Heart left ventricle (tissue), 16 donors: ENCODE measurements at regions not wholly inside any gene's neighbourhood (a gene's known extent, or its start where the extent isn't known, plus 50 kb on each side); places are given as distances from the start of the nearest gene placed in this dataset.

ENCODE experiments used
- ATAC-seq, 4 donors: fragments of 200-7000 bp; cut with Tn5 transposase; one replicate each; pipeline ENCODE4 v1.9.1; 2020 to 2022; ENCODE audit warnings: moderate library complexity in 4 of 4, mild to moderate bottlenecking in 3 of 4, moderate number of reproducible peaks in 1 of 4
- DNase-seq, 5 donors: peaks; one replicate each; pipeline ENCODE4 v3.0.0-alpha.2; 2020
- H3K27ac ChIP-seq, 12 donors: fragments of 200-600 bp; sonication (generic) in 4 of 12; one replicate each; pipeline versions ENCODE4 v1.5.0 to v1.8.0; 2016 to 2022; ENCODE audit warnings: mild to moderate bottlenecking in 2 of 12
- H3K27me3 ChIP-seq, 9 donors: fragments of 200-600 bp; sonication (generic) in 2 of 9; one replicate each; pipeline versions ENCODE4 v1.5.1 to v1.8.0; 2016 to 2022; ENCODE audit warnings: mild to moderate bottlenecking in 3 of 9
- H3K36me3 ChIP-seq, 9 donors: fragments of 200-600 bp; sonication (generic) in 2 of 9; one replicate each; pipeline versions ENCODE4 v1.5.0 to v1.8.0; 2018 to 2022; ENCODE audit warnings: mild to moderate bottlenecking in 2 of 9
- H3K4me1 ChIP-seq, 12 donors: fragments of 200-600 bp; sonication (generic) in 4 of 12; one replicate each; pipeline versions ENCODE4 v1.5.0 to v1.8.0; 2016 to 2022; ENCODE audit warnings: mild to moderate bottlenecking in 3 of 12
- H3K4me3 ChIP-seq, 12 donors: fragments of 200-600 bp; sonication (generic) in 4 of 12; one replicate each; pipeline versions ENCODE4 v1.5.0 to v1.8.0; 2017 to 2022; ENCODE audit warnings: mild to moderate bottlenecking in 9 of 12, moderate library complexity in 4 of 12
- H3K9me3 ChIP-seq, 12 donors: fragments of 200-600 bp; sonication (generic) in 4 of 12; one replicate each; pipeline versions ENCODE4 v1.5.0 to v1.8.0; 2016 to 2022; ENCODE audit warnings: mild to moderate bottlenecking in 1 of 12
- CTCF ChIP-seq, 12 donors: fragments of 200-600 bp; sonication (generic) in 4 of 12; IDR thresholded peaks; one replicate each; pipeline versions ENCODE4 v1.5.0 to v1.8.0; 2018 to 2022; ENCODE audit warnings: antibody characterized with exemption in 12 of 12, mild to moderate bottlenecking in 5 of 12
- POLR2A ChIP-seq, 2 donors: fragments of 450-650 bp; IDR thresholded peaks; one replicate each; pipeline ENCODE4 v1.6.1; 2017; ENCODE audit warnings: antibody characterized with exemption in 2 of 2, mild to moderate bottlenecking in 2 of 2, moderate library complexity in 2 of 2
- WGBS, 4 donors: extraction: QIAGEN DNeasy Blood & Tissue Kit in 2 of 4; methylation state at CpG; one replicate each; pipeline versions ENCODE4 v1.1.5 to v1.1.7; 2013 to 2018; 5-methylcytosine and 5-hydroxymethylcytosine counted together
- intact Hi-C, 10 donors: fragments of 100-400 bp; cut with DNase I; formaldehyde crosslinking; loops; one replicate each; pipeline versions ENCODE4 v1.11.1 to v1.14.2; 2022
- donor health status: ischemic (EF 13 %, LVEDD 7.1; RV severe dilation, severe dysfunction).
- donor health status: healthy with polysubstance abuse.
- donor health status: DM: no; HTN: yes; CAD: no.
- donor health status: DM: no; HTN: no; CAD: no.
- donor health status: ischemic (EF 25% LVEDD 6.9; RV normal size, moderate dysfunction).
- donor health status: ischemic (EF 25% LVEDD 5.7; RV mildly dilated, moderate dysfunction).
- donor health status: healthy.
- donor health status: DM: yes; HTN: yes; CAD: no.
- donor health status: ischemic (EF 35%, LVEDD 5.7; RV mildly dilated, moderate dysfunction).
- donor health status: nonischemic (EF 11% LVEDD 7.7; RV severe dilation, severe dysfunction).
- donor health status: DM: yes; HTN: yes; CAD: no.
- donor health status: PGD.
- donor health status: ischemic (EF 29% LVEDD 5.4; RV normal size, mild dysfunction).
- donor health status: nonischemic (EF 23%, LVEDD 6.1; RV moderate dilation, normal function).

DNA sequence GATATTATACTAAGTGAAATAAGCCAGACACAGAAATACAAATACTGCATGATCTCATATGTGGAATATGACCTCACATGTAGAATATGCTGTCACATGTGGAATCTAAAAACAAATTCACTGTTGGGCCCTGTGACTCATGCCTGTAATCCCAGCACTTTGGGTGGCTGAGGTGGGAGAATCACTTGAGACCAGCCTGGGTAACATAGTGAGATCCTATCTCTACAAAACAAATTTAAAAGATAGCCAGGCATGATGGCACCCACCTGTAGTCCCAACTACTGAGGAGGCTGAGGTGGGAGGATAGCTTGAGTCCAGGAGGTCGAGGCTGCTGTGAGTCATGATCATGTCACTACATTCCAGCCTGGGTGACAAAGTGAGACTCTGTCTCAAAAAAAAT, 160.3 kb downstream of the PTEN start:
- TF ChIP-seq CTCF (IDR thresholded peaks at IDR 0.05) (no peak), POLR2A (IDR thresholded peaks at IDR 0.05) (no peak)
- intact Hi-C loops = no loop called here
- no peaks in the 10 kb centered on the region for H3K27me3 ChIP-seq
- peaks cover 0 to 2% (median 0%) of the 10 kb centered on the region in 12 donors for H3K9me3 ChIP-seq
- DNase-seq (no peak), ATAC-seq (no peak)
- no peak overlapping the region for H3K27ac ChIP-seq
- peaks cover 0 to 14% (median 0%) of the 10 kb centered on the region in 12 donors for H3K4me1 ChIP-seq
- no peak overlapping the region for H3K4me3 ChIP-seq
- WGBS, 4 donors = 78 to 100% (median 85%) methylated on average over 1 of the region's 1 CpG
- H3K36me3 ChIP-seq = no peaks in the 10 kb centered on the region

GRCh38 chr10:88026031-88026430, 162.6 kb downstream of the PTEN start:
- H3K36me3 ChIP-seq = no peaks in the 10 kb centered on the region
- H3K27me3 ChIP-seq = no peaks in the 10 kb centered on the region
- TF ChIP-seq POLR2A (IDR thresholded peaks at IDR 0.05) (no peak), CTCF (IDR thresholded peaks at IDR 0.05) (no peak)
- ATAC-seq (no peak), DNase-seq (no peak)
- peaks cover 0 to 17% (median 0%) of the 10 kb centered on the region in 12 donors for H3K4me1 ChIP-seq
- no peak overlapping the region for H3K27ac ChIP-seq
- intact Hi-C loops = no loop called here
- H3K4me3 ChIP-seq = no peak overlapping the region
- H3K9me3 ChIP-seq = peaks cover 0 to 2% (median 0%) of the 10 kb centered on the region in 12 donors
- 91 to 98% (median 96%) methylated on average over 3 of the region's 3 CpGs for WGBS, 4 donors

- H3K27me3 ChIP-seq = no peaks in the 10 kb centered on the region
- H3K27ac ChIP-seq = peak overlapping the region in 1 of 12 donors; percentile 53
- intact Hi-C loops = no loop called here
- no peaks in the 10 kb centered on the region for H3K36me3 ChIP-seq
- H3K4me1 ChIP-seq = peaks cover 0 to 17% (median 0%) of the 10 kb centered on the region in 12 donors
- H3K4me3 ChIP-seq = no peak overlapping the region
- WGBS, 4 donors = 79 to 94% (median 84%) methylated on average over 4 of the region's 4 CpGs
- ATAC-seq = peak in 3 of 4 donors; percentile 67 to 84 (median 73)
- no peak for TF ChIP-seq POLR2A (IDR thresholded peaks at IDR 0.05)
- TF ChIP-seq CTCF (IDR thresholded peaks at IDR 0.05) = no peak
- peaks cover 0 to 2% (median 0%) of the 10 kb centered on the region in 12 donors for H3K9me3 ChIP-seq
- DNase-seq = peak in 1 of 5 donors; percentile 36
These were observed 164.1 kb downstream of the PTEN start for GRCh38 chr10:88027570-88027969.

DNA sequence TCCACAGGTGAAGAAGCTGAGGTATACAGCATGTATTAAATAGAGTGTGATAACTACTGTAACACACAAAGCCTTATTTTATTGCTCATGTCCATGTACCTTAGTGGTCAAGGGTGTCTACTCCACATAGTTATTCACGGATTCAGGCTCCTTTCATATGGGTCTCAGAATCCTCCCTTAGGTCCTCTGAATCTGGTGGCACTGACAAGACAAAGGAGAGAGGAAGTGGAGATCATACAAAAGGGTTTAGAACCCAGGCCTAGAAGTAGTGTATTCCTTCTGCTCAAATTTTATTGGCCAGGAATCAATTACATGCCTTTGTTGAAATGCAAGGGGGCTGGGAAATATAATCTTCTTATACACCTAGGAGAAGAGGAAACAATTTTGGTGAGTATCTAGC, 164.6 kb downstream of the PTEN start:
- 93 to 100% (median 97%) methylated on average over 1 of the region's 1 CpG for WGBS, 4 donors
- H3K27ac ChIP-seq = peak overlapping the region in 1 of 12 donors; percentile 53
- H3K4me3 ChIP-seq = no peak overlapping the region
- TF ChIP-seq POLR2A (IDR thresholded peaks at IDR 0.05) = no peak
- TF ChIP-seq CTCF (IDR thresholded peaks at IDR 0.05) = no peak
- peaks cover 0 to 17% (median 0%) of the 10 kb centered on the region in 12 donors for H3K4me1 ChIP-seq
- H3K9me3 ChIP-seq = peaks cover 0 to 2% (median 0%) of the 10 kb centered on the region in 12 donors
- no peaks in the 10 kb centered on the region for H3K36me3 ChIP-seq
- no peaks in the 10 kb centered on the region for H3K27me3 ChIP-seq
- DNase-seq (no peak), ATAC-seq (no peak)
- intact Hi-C loops = no loop called here
